DMS53 (cell line): ENCODE measurements at regions not wholly inside any gene's neighbourhood (a gene's known extent, or its start where the extent isn't known, plus 50 kb on each side); places are given as distances from the start of the nearest gene placed in this dataset.

ENCODE experiments used
- DNase-seq: peaks from one replicate; lab custom pipeline; 2025; lab: John Stamatoyannopoulos, UW

DNA sequence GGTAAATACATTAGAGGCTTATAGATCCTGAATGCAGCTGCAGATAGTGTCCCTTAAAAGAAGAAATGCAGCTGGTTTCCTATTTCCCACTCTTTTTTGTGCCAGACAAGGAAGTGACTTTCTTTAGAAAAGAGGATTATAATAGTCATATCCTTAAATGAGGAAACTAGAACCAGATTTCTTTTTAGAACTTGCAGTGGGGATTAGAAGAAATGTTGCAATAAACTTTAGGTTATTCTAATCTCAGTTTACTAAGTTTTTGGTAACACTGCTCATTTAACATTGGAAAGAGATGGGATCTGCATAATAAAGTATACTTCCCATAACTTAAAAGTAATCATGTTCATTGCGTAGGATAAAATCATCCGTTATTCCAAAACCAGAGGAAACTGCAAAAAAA, 101.9 kb downstream of the SLIT2 start:
- no peak for DNase-seq

DNA sequence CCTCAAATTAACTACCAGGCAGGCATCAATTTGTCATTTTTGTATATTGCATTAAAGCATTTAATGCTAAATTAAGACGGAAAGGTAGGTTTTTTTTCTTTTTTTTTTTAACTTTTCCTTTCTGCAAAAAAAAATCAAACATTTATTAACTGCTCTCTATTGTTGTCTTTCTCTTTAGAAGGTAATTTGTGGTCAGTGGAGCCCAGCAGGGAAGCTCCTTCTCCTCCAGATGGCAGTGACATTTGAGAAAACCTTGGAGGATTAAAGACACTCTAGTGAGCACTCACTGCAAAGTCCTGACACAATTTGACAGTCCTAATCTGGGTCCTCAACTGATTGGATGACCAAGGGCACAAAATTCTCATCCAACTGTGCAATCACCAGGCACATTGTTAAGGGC, 102.4 kb downstream of the SLIT2 start:
- DNase-seq, result no peak

GRCh38 chr4:20356565-20356964, 104.9 kb downstream of the SLIT2 start:
- peak; percentile 47 for DNase-seq

GRCh38 chr4:20358110-20358509, 106.4 kb downstream of the SLIT2 start:
- no peak for DNase-seq

DNA sequence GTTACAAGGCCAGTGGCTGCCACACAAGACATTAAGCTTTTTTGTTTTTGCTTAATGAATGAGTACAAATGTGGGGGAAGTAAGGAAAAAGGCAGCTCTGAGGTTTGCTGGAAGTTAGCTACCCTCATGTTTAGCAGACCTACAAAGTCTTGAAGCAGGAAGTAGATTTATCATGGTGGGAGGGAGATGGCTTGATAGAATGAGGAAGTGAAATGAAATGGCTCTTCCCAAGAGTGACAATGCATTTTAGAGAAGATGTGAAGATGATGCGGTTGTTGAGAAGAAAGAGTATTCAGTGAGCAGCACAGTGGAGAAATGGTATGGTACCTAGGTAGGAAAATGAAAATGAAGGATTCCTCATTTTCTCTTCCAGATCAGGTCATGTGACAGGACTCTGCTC, 108.0 kb downstream of the SLIT2 start:
- peak; percentile 42 for DNase-seq

GRCh38 chr4:20362148-20362547, 110.4 kb downstream of the SLIT2 start:
- DNase-seq, result no peak

- no peak for DNase-seq
Observed at GRCh38 chr4:20364969-20365368, 113.3 kb downstream of the SLIT2 start.

DNA sequence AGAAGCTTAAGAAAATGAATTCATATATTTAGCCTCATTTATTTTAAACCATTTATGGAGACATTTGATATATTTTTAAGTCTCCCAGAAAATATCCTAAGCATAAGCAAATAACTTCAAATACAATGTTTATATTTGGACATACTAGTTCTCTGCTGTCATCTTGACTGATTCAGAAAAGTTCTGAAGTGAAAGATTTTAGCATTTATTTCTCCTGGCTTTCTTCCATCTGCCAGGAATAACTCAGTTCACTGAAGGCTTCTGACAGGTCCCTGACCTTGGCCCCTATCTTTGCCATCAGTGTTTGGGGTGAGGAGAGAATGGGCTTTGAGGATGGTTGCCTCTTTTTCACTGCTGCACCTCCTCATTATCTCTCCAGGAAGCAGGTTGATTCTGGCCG, 115.7 kb downstream of the SLIT2 start:
- no peak for DNase-seq

DNA sequence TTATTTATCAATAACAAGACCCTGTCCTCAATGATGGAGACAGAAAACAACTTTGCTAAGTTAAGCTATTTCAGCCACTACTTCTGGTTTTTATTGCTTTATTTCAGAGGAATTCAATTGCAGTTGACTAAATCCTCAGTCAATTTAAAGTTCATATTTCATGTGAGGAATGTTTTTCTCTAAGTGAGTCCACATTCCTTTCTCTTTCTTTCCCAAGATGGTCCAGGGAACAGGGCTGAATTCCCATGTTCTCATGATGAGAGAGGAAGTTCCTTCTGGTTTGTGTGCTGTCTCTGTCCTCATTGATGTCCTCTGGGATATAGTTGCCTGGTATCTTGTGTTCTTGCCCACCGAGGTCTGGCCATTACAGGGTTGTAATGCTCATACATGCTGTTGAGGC, 117.2 kb downstream of the SLIT2 start:
- no peak for DNase-seq

DNA sequence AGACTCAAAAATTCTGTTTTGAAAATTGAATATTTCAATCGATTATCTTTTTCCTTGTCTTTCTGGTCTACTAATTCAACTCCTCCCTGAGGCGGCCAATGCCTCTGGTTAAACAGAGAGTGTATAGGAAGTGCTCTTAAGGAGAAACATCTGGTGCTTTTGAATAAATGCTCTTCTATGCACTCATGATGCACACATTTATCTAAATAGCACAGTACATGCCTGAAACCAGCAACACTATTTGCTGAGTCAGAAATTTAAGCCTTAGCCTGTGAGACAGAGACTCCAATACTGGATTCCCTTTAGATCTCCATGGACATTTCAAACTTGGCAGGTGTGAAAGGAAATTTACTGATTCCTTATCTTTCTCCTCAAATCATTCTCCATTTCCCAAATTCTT, 118.6 kb downstream of the SLIT2 start:
- DNase-seq, result peak; percentile 17

GRCh38 chr4:20376070-20376469, 124.4 kb downstream of the SLIT2 start:
- no peak for DNase-seq

DNA sequence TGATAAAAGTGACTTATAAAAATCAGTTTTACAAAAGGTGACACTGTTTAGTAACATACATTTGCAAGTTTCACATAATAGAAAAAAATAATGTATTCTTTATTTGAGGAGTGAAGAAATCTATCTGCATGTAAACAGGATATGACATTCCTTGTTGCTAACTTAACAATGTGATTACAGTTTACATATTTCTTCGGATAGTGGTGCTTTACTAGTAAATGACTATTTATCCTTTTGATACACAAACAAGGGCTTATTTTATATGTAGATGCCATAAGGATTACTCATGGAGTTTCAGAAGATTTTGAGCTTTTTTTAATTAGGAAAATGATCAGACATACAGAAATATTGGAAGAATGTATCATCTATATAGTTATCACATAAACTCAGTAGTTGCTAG, 126.5 kb downstream of the SLIT2 start:
- no peak for DNase-seq

DNA sequence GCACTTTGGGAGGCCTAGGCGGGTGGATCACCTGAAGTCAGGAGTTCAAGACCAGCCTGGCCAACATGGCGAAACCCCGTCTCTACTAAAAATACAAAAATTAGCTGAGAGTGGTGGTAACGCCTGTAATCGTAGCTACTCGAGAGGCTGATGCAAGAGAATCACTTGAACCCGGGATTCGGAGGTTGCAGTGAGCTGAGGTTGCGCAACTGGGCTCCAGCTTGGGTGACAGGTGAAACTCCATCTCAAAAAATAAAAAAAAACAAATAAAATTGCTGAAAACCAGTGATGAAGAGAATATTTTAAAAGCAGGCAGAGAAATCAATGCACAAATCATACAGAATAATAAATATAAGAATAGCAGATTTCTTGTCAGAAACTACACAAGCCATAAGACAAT, 129.3 kb downstream of the SLIT2 start:
- no peak for DNase-seq

DNA sequence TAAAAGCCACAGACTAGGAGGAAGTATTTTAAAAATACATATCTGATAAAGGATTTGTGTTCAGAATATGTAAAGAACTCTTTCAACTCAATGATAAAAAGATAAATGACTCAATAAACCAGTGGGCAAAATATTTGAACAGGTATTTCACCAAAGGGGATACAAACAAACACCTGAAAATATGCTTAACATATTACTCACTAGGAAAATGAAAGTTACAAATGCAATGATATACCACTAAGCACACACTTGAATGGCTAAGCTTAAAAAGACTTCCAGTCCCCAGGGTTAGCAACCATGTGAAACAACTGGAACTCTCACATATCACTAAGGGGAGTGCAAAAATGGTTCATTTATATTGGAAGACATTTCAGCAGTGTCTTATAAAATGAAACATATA, 131.6 kb downstream of the SLIT2 start:
- DNase-seq, result peak; percentile 51

- no peak for DNase-seq
Observed at GRCh38 chr4:20383969-20384368, 132.3 kb downstream of the SLIT2 start.

DNA sequence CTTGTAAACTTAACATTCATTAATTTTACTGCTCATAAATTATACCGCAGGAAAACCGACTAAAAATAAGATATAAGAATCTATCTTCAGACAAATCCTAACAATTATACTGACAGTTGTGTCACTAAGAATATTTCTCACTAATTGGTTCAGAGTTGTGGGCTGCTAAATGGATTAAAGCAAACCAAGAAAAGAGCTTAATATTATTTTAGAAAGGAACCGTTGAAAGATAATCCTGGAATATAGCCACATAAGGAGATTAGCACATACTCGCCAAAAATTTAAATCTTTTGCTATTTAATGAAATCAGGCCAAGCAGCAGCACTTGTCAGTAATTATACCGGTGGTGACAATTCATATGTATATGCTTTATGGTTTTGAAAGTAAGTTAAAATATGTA, 132.8 kb downstream of the SLIT2 start:
- DNase-seq, result no peak

DNA sequence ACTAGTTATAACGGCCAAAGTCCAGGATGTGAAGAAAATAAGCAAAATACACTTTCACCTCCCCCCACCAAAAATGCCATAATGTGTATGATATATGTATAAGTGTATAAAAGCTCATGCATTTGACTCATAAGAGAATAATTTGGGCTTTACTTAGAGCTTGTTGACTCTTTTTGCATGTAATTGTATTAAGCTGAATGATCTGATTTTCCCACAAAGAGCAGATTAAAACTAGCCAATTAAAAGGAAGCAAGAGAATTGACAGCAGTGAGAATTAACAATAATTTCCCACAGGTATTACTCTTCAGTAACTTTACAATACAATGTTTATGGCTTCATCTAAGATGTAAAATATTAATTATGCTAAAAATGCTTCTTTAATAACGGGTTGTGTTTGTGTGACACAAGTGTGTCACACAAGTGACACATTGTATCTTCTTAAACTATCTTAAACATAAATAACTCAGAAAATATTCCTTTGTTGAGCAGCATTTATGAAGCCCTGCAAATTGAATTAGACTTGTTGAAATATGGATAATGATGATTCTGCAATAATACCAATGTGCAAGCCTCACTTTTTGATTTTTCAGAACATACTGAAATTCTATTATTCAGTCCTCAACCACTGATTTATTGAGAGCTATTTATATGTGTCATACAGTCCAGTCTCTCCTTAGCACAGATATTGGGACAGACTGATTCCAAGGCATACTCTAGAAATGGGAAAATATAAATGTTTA, 134.5 kb downstream of the SLIT2 start:
- DNase-seq, result no peak

GRCh38 chr4:20386906-20387305, 135.2 kb downstream of the SLIT2 start:
- no peak for DNase-seq

- DNase-seq, result no peak
Observed at GRCh38 chr4:20391198-20391597, 139.5 kb downstream of the SLIT2 start.

- no peak for DNase-seq
Observed at GRCh38 chr4:20391912-20392311, 140.2 kb downstream of the SLIT2 start.

- no peak for DNase-seq
Observed at GRCh38 chr4:20393486-20394100, 141.9 kb downstream of the SLIT2 start.

DNA sequence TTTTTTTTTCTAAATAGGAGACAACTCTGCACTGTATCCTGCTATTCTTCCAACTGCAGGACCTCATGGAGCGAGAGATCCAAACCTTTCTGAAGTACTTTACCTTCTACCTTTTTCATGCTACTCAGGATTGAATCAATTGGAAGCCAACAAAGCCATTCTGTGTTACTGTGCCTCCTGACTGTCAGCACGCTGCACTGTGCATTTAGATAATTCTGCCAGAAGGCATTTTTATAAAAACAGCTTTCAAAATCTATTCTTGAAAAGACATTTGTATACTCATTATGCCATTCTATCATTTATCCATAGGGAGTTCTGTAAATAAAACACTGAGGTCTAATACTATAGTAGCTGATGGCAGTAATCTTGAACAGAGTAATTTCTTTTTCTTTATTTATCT, 142.8 kb downstream of the SLIT2 start:
- DNase-seq, result no peak

GRCh38 chr4:20395160-20395773, 143.6 kb downstream of the SLIT2 start:
- peak; percentile 80 for DNase-seq

DNA sequence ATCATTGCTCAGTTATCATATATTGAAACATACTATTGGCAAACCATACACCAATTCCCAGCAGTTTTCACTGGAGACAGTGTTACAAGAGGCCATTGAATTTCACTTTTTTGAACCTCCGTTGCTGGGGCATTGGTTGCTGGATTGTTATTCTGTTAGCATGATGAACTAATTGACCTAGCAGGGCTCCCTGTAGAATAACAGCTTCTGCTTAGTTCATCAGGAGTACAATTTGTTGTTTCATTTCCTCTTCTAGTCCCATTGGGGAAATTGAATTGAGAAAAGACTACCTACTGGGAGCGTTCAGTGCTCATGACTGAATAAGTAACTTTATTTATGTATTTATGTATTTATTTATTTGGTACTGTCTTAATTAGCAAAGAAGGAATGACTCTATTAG, 151.6 kb downstream of the SLIT2 start:
- DNase-seq, result no peak
